Heart left ventricle (tissue), 16 donors: ENCODE measurements at regions not wholly inside any gene's neighbourhood (a gene's known extent, or its start where the extent isn't known, plus 50 kb on each side); places are given as distances from the start of the nearest gene placed in this dataset.

ENCODE experiments used
- ATAC-seq, 4 donors: fragments of 200-7000 bp; cut with Tn5 transposase; one replicate each; pipeline ENCODE4 v1.9.1; 2020 to 2022; ENCODE audit warnings: moderate library complexity in 4 of 4, mild to moderate bottlenecking in 3 of 4, moderate number of reproducible peaks in 1 of 4
- DNase-seq, 5 donors: peaks; one replicate each; pipeline ENCODE4 v3.0.0-alpha.2; 2020
- H3K27ac ChIP-seq, 12 donors: fragments of 200-600 bp; sonication (generic) in 4 of 12; one replicate each; pipeline versions ENCODE4 v1.5.0 to v1.8.0; 2016 to 2022; ENCODE audit warnings: mild to moderate bottlenecking in 2 of 12
- H3K27me3 ChIP-seq, 9 donors: fragments of 200-600 bp; sonication (generic) in 2 of 9; one replicate each; pipeline versions ENCODE4 v1.5.1 to v1.8.0; 2016 to 2022; ENCODE audit warnings: mild to moderate bottlenecking in 3 of 9
- H3K36me3 ChIP-seq, 9 donors: fragments of 200-600 bp; sonication (generic) in 2 of 9; one replicate each; pipeline versions ENCODE4 v1.5.0 to v1.8.0; 2018 to 2022; ENCODE audit warnings: mild to moderate bottlenecking in 2 of 9
- H3K4me1 ChIP-seq, 12 donors: fragments of 200-600 bp; sonication (generic) in 4 of 12; one replicate each; pipeline versions ENCODE4 v1.5.0 to v1.8.0; 2016 to 2022; ENCODE audit warnings: mild to moderate bottlenecking in 3 of 12
- H3K4me3 ChIP-seq, 12 donors: fragments of 200-600 bp; sonication (generic) in 4 of 12; one replicate each; pipeline versions ENCODE4 v1.5.0 to v1.8.0; 2017 to 2022; ENCODE audit warnings: mild to moderate bottlenecking in 9 of 12, moderate library complexity in 4 of 12
- H3K9me3 ChIP-seq, 12 donors: fragments of 200-600 bp; sonication (generic) in 4 of 12; one replicate each; pipeline versions ENCODE4 v1.5.0 to v1.8.0; 2016 to 2022; ENCODE audit warnings: mild to moderate bottlenecking in 1 of 12
- POLR2A ChIP-seq, 2 donors: fragments of 450-650 bp; IDR thresholded peaks; one replicate each; pipeline ENCODE4 v1.6.1; 2017; ENCODE audit warnings: antibody characterized with exemption in 2 of 2, mild to moderate bottlenecking in 2 of 2, moderate library complexity in 2 of 2
- WGBS, 4 donors: extraction: QIAGEN DNeasy Blood & Tissue Kit in 2 of 4; methylation state at CpG; one replicate each; pipeline versions ENCODE4 v1.1.5 to v1.1.7; 2013 to 2018; 5-methylcytosine and 5-hydroxymethylcytosine counted together
- intact Hi-C, 10 donors: fragments of 100-400 bp; cut with DNase I; formaldehyde crosslinking; loops; one replicate each; pipeline versions ENCODE4 v1.11.1 to v1.14.2; 2022
- TF ChIP-seq, protein P1 (sequence below), 12 donors: fragments of 200-600 bp; sonication (generic) in 4 of 12; IDR thresholded peaks; one replicate each; pipeline versions ENCODE4 v1.5.0 to v1.8.0; 2018 to 2022; ENCODE audit warnings: antibody characterized with exemption in 12 of 12, mild to moderate bottlenecking in 5 of 12
- donor health status: ischemic (EF 13 %, LVEDD 7.1; RV severe dilation, severe dysfunction).
- donor health status: healthy with polysubstance abuse.
- donor health status: DM: no; HTN: yes; CAD: no.
- donor health status: DM: no; HTN: no; CAD: no.
- donor health status: ischemic (EF 25% LVEDD 6.9; RV normal size, moderate dysfunction).
- donor health status: ischemic (EF 25% LVEDD 5.7; RV mildly dilated, moderate dysfunction).
- donor health status: healthy.
- donor health status: DM: yes; HTN: yes; CAD: no.
- donor health status: ischemic (EF 35%, LVEDD 5.7; RV mildly dilated, moderate dysfunction).
- donor health status: nonischemic (EF 11% LVEDD 7.7; RV severe dilation, severe dysfunction).
- donor health status: DM: yes; HTN: yes; CAD: no.
- donor health status: PGD.
- donor health status: ischemic (EF 29% LVEDD 5.4; RV normal size, mild dysfunction).
- donor health status: nonischemic (EF 23%, LVEDD 6.1; RV moderate dilation, normal function).

- H3K36me3 ChIP-seq = no peaks in the 10 kb centered on the region
- ATAC-seq (no peak), DNase-seq (no peak)
- intact Hi-C loops = no loop called here
- H3K9me3 ChIP-seq = peaks cover 0 to 6% (median 0%) of the 10 kb centered on the region in 12 donors
- no peak overlapping the region for H3K4me3 ChIP-seq
- H3K4me1 ChIP-seq = no peaks in the 10 kb centered on the region
- no peaks in the 10 kb centered on the region for H3K27me3 ChIP-seq
- no peak overlapping the region for H3K27ac ChIP-seq
- TF ChIP-seq, protein P1, sequence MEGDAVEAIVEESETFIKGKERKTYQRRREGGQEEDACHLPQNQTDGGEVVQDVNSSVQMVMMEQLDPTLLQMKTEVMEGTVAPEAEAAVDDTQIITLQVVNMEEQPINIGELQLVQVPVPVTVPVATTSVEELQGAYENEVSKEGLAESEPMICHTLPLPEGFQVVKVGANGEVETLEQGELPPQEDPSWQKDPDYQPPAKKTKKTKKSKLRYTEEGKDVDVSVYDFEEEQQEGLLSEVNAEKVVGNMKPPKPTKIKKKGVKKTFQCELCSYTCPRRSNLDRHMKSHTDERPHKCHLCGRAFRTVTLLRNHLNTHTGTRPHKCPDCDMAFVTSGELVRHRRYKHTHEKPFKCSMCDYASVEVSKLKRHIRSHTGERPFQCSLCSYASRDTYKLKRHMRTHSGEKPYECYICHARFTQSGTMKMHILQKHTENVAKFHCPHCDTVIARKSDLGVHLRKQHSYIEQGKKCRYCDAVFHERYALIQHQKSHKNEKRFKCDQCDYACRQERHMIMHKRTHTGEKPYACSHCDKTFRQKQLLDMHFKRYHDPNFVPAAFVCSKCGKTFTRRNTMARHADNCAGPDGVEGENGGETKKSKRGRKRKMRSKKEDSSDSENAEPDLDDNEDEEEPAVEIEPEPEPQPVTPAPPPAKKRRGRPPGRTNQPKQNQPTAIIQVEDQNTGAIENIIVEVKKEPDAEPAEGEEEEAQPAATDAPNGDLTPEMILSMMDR (IDR thresholded peaks at IDR 0.05) = no peak
- TF ChIP-seq POLR2A (IDR thresholded peaks at IDR 0.05) = no peak
- WGBS, 4 donors = 64 to 76% (median 69%) methylated on average over 2 of the region's 2 CpGs
These were observed 63.8 kb upstream of the CCNG1 start for GRCh38 chr5:163373436-163374084.

- no peaks in the 10 kb centered on the region for H3K27me3 ChIP-seq
- no peaks in the 10 kb centered on the region for H3K9me3 ChIP-seq
- H3K4me3 ChIP-seq = no peak overlapping the region
- H3K4me1 ChIP-seq = no peaks in the 10 kb centered on the region
- WGBS, 4 donors = 56 to 69% (median 67%) methylated on average over 6 of the region's 6 CpGs
- H3K36me3 ChIP-seq = no peaks in the 10 kb centered on the region
- no peak for TF ChIP-seq POLR2A (IDR thresholded peaks at IDR 0.05)
- TF ChIP-seq, protein P1 (IDR thresholded peaks at IDR 0.05) = no peak
- DNase-seq (no peak), ATAC-seq (no peak)
- intact Hi-C loops = no loop called here
- no peak overlapping the region for H3K27ac ChIP-seq
These were observed 59.4 kb upstream of the CCNG1 start for GRCh38 chr5:163377982-163378381.

DNA sequence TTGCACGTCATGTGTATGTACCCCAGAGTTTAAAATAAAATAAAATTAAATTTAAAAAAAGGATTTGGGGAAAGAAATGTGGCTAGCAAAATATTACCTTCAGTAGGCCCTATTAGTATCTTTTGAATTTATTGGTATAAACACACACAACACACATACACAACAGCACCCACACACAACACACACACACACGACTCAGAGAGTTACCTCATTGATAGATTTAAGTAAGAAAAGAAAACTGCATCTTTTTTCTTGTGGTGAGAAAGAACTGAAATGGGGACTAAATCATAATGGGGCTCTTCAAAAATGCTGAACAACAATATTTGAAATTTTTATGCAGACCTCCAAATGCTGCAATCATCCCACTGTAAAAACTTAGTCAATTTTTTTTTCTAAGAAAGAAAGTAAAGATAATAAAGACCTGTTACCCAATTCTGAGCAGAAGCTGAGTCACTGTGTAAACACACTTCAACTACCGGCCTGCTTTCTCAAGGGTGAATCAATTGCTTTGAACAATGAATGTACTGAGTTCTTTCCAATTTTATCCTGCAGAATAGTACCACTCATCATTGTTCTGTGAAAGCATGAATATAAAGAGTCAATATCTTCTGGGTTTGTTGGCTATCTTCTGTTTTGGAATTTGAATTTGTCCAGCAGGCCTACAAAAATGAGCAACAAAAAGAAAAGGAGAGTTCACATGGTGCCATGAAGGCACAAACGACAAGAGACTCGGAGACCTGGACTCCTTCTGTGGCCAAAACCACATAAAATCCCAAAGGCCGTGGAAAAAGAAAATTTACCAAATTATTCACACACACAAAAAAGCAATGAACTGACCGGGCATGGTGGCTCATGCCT, 57.9 kb upstream of the CCNG1 start:
- Histone ChIP-seq H3K27me3 (no peaks in the 10 kb centered on the region), H3K27ac (no peak overlapping the region), H3K9me3 (no peaks in the 10 kb centered on the region), H3K4me3 (no peak overlapping the region), H3K4me1 (peaks cover 0 to under 1% (median 0%) of the 10 kb centered on the region in 12 donors), H3K36me3 (no peaks in the 10 kb centered on the region)
- intact Hi-C loops = no loop called here
- DNase-seq (no peak), ATAC-seq (no peak)
- no peak for TF ChIP-seq POLR2A (IDR thresholded peaks at IDR 0.05)
- TF ChIP-seq, protein P1 (IDR thresholded peaks at IDR 0.05) = no peak
- 78 to 80% (median 79%) methylated on average over 7 of the region's 7 CpGs for WGBS, 4 donors

DNA sequence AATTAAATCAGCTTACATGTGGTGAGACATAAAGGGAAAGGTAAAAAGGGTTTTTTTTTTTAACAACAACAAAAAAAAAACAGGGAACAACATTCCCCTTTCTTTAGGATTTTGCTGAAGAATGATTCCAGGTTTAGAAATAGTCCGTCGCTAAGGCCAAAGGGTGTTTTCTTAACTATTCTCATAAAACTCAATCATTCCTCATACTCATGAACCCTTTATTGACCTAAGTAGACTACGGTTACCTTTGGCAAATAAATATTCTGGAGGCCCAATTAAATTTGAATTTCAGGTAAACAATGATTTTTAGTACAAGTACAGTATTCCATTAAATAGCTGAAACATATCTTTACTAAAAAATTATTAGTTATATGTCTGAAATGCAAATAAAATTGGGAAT, 55.6 kb upstream of the CCNG1 start:
- Histone ChIP-seq H3K4me3 (no peak overlapping the region), H3K9me3 (no peaks in the 10 kb centered on the region), H3K4me1 (peaks cover 0 to 8% (median 0%) of the 10 kb centered on the region in 12 donors), H3K27ac (no peak overlapping the region), H3K36me3 (no peaks in the 10 kb centered on the region), H3K27me3 (no peaks in the 10 kb centered on the region)
- WGBS, 4 donors = 93 to 96% (median 95%) methylated on average over 3 of the region's 3 CpGs
- DNase-seq (no peak), ATAC-seq (no peak)
- intact Hi-C loops = no loop called here
- TF ChIP-seq POLR2A (IDR thresholded peaks at IDR 0.05) = no peak
- TF ChIP-seq, protein P1 (IDR thresholded peaks at IDR 0.05) = no peak
